Right lobe of liver (tissue), 4 donors: ENCODE measurements at regions not wholly inside any gene's neighbourhood (a gene's known extent, or its start where the extent isn't known, plus 50 kb on each side); places are given as distances from the start of the nearest gene placed in this dataset.

Source experiments
- CTCF ChIP-seq, 4 donors: fragments of 200-600 bp in 3 of 4; fragments of 450-650 bp in 1 of 4; IDR thresholded peaks; one replicate each; pipeline versions ENCODE4 v1.5.1 to v1.8.0; 2016 to 2022; ENCODE audit warnings: antibody characterized with exemption in 4 of 4, mild to moderate bottlenecking in 2 of 4
- POLR2A ChIP-seq: fragments of 450-650 bp; IDR thresholded peaks from one replicate; pipeline ENCODE4 v1.6.1; 2017; ENCODE audit warnings: antibody characterized with exemption, mild to moderate bottlenecking
- donor health status: DM: no; HTN: no; CAD: no.
- donor health status: DM: no; HTN: no; CAD: no.
- donor health status: DM: no; HTN: yes; CAD: no.

- TF ChIP-seq POLR2A (no peak), CTCF (IDR thresholded peaks at IDR 0.05) (peak in 3 of 4 donors; percentile 10 to 13 (median 11))
Measured at GRCh38 chr13:63636316-63636993, 2220.8 kb upstream of the PCDH20 start.
